GM12878 (cell line): ENCODE measurements at regions not wholly inside any gene's neighbourhood (a gene's known extent, or its start where the extent isn't known, plus 50 kb on each side); places are given as distances from the start of the nearest gene placed in this dataset.

Experiments used
- ATAC-seq: fragments of 200-7000 bp; cut with Tn5 transposase; 3 replicates; pipeline ENCODE4 v1.9.1; 2020; ENCODE audit warnings: mild to moderate bottlenecking, moderate library complexity
- BruUV-seq: library from RNA; stranded (reverse); fragments of 400-500 nt; replicated peaks from 2 replicates; lab custom pipeline; 2021; lab: Mats Ljungman, UMichigan
- CTCF ChIA-PET: fragments of 300-600 bp; sonication (Branson Sonifier 250); formaldehyde crosslinking; extraction: SDS; loops from one replicate; lab custom pipeline; 2021; ENCODE audit warnings: inconsistent platforms; lab: Yijun Ruan, JAX
- POLR2A ChIA-PET: fragments of 350-600 bp; formaldehyde crosslinking; extraction: SDS; loops from one replicate; lab custom pipeline; 2021; ENCODE audit warnings: inconsistent platforms; lab: Charles Lee
- RAD21 ChIA-PET: fragments of 300-600 bp; sonication (Branson Sonifier 250); formaldehyde crosslinking; loops from one replicate; lab custom pipeline; 2023; ENCODE audit warnings: antibody characterized with exemption; ENCODE audit not compliant: unreplicated experiment; lab: Charles Lee
- SMC1A ChIA-PET: fragments of 300-600 bp; sonication (Branson Sonifier 250); formaldehyde crosslinking; loops from one replicate; lab custom pipeline; 2023; ENCODE audit not compliant: unreplicated experiment, uncharacterized antibody; lab: Charles Lee
- DNase-seq: peaks from one replicate; pipeline ENCODE4 v3.0.0-alpha.2; 2011; ENCODE audit warnings: low read depth, low spot score
- FAIRE-seq: peaks from 3 replicates; lab custom pipeline; 2011; peaks lifted over from hg19 to GRCh38; lab: Jason Lieb, UNC
- H2AFZ ChIP-seq: 2 replicates; pipeline ENCODE4 v1.6.0; 2011; ENCODE audit warnings: low read depth, low read length, control low read depth; ENCODE audit not compliant: control insufficient read depth
- H3K27ac ChIP-seq: 2 replicates; pipeline ENCODE4 v1.5.1; 2011; ENCODE audit warnings: control low read depth; ENCODE audit not compliant: control insufficient read depth, insufficient read depth
- H3K27me3 ChIP-seq, 2 experiments: replicated peaks in 1 of 2; 2 replicates each; pipeline versions ENCODE4 v1.6.0 to v1.6.1; 2011; ENCODE audit warnings: low read length in 1 of 2; ENCODE audit not compliant: control insufficient read depth in 2 of 2, insufficient read depth in 2 of 2
- H3K36me3 ChIP-seq, 2 experiments: 2 replicates each; pipeline ENCODE4 v1.5.1; 2011; ENCODE audit warnings: low read length in 1 of 2; ENCODE audit not compliant: control insufficient read depth in 2 of 2, insufficient read depth in 2 of 2
- H3K4me1 ChIP-seq: 2 replicates; pipeline ENCODE4 v1.6.1; 2011; ENCODE audit warnings: mild to moderate bottlenecking, low read length, moderate library complexity, mixed read lengths; ENCODE audit not compliant: control insufficient read depth, insufficient read depth
- H3K4me2 ChIP-seq: 2 replicates; pipeline ENCODE4 v1.6.0; 2011; ENCODE audit warnings: control low read depth; ENCODE audit not compliant: control insufficient read depth, insufficient read depth
- H3K4me3 ChIP-seq: fragments of 200-600 bp; sonication (generic); 2 replicates; pipeline ENCODE4 v1.5.1; 2016
- H3K79me2 ChIP-seq: 2 replicates; pipeline ENCODE4 v1.6.0; 2011; ENCODE audit warnings: low read length; ENCODE audit not compliant: control insufficient read depth, insufficient read depth
- H3K9ac ChIP-seq: 2 replicates; pipeline ENCODE4 v1.8.0; 2011; ENCODE audit warnings: low read length, control low read depth, mixed read lengths; ENCODE audit not compliant: control insufficient read depth, insufficient read depth
- H3K9me3 ChIP-seq: replicated peaks from 3 replicates; pipeline ENCODE4 v1.5.1; 2011; ENCODE audit warnings: mild to moderate bottlenecking, low read length; ENCODE audit not compliant: control insufficient read depth, insufficient read depth
- H4K20me1 ChIP-seq: 2 replicates; pipeline ENCODE4 v1.6.0; 2011; ENCODE audit not compliant: control insufficient read depth, insufficient read depth
- ASH2L ChIP-seq: fragments of 300-600, 200-600 bp; sonication (generic); IDR thresholded peaks from 2 replicates; pipeline ENCODE4 v1.6.1; 2017; ENCODE audit warnings: low read depth, mild to moderate bottlenecking, borderline replicate concordance
- BHLHE40 ChIP-seq, 2 experiments: fragments of 450-650 bp in 1 of 2; IDR thresholded peaks; 2 replicates each; pipeline ENCODE4 v1.6.1; 2011 to 2017; ENCODE audit warnings: low read depth in 2 of 2, borderline replicate concordance in 1 of 2, improper control_type of control experiment in 1 of 2, low read length in 1 of 2, mild to moderate bottlenecking in 1 of 2
- FOS ChIP-seq: IDR thresholded peaks from 3 replicates; pipeline ENCODE4 v1.6.1; 2011; ENCODE audit warnings: borderline replicate concordance; ENCODE audit not compliant: insufficient read length; ENCODE audit errors: extremely low read depth
- RAD21 ChIP-seq: IDR thresholded peaks from 2 replicates; pipeline ENCODE4 v1.6.1; 2011; ENCODE audit warnings: mild to moderate bottlenecking, low read depth, low read length, moderate library complexity; ENCODE audit not compliant: insufficient read depth
- RAD51 ChIP-seq: fragments of 450-650 bp; IDR thresholded peaks from 2 replicates; pipeline ENCODE4 v1.6.1; 2016; ENCODE audit warnings: moderate library complexity, mild to moderate bottlenecking, inconsistent platforms
- RB1 ChIP-seq: fragments of 450-650 bp; formaldehyde crosslinking; IDR thresholded peaks from 2 replicates; pipeline ENCODE4 v1.6.1; 2017; ENCODE audit warnings: mild to moderate bottlenecking, borderline replicate concordance
- RUNX3 ChIP-seq: IDR thresholded peaks from 2 replicates; pipeline ENCODE4 v1.6.1; 2012; ENCODE audit warnings: low read length, inconsistent platforms
- SMC3 ChIP-seq: IDR thresholded peaks from 2 replicates; pipeline ENCODE4 v1.6.1; 2011; ENCODE audit warnings: low read length, improper control_type of control experiment, borderline replicate concordance
- ZNF384 ChIP-seq: IDR thresholded peaks from 2 replicates; pipeline ENCODE4 v1.6.1; 2012; ENCODE audit warnings: low read depth, mild to moderate bottlenecking, low read length, improper control_type of control experiment, borderline replicate concordance
- WGBS: methylation state at CpG from one replicate; pipeline ENCODE4 v1.1.6; 2016; ENCODE audit warnings: low lambda C conversion rate; ENCODE audit not compliant: insufficient replicate concordance, insufficient coverage; ENCODE audit errors: missing lambda C conversion rate; 5-methylcytosine and 5-hydroxymethylcytosine counted together
- in situ Hi-C: fragments of 300-500 bp; cut with MboI; formaldehyde crosslinking; loops from 9 replicates; pipeline ENCODE4 v1.14.3; 2018; ENCODE audit warnings: mixed read lengths
- intact Hi-C: fragments of 100-400 bp; cut with micrococcal nuclease; formaldehyde crosslinking; loops from one replicate; pipeline ENCODE4 v1.14.2; 2022; ENCODE audit not compliant: unreplicated experiment
- TF ChIP-seq, protein P1 (sequence below): IDR thresholded peaks from 2 replicates; pipeline ENCODE4 v1.6.1; 2011; ENCODE audit warnings: borderline replicate concordance, low read depth, mild to moderate bottlenecking, moderate library complexity, mixed read lengths, low read length; ENCODE audit not compliant: insufficient read depth; ENCODE audit errors: extremely low read length
- TF ChIP-seq, protein P2 (sequence below): fragments of 450-650 bp; IDR thresholded peaks from 2 replicates; pipeline ENCODE4 v1.6.1; 2017; ENCODE audit warnings: mild to moderate bottlenecking, low read depth, inconsistent platforms; ENCODE audit not compliant: poor library complexity, severe bottlenecking
- TF ChIP-seq, protein P3 (sequence below): IDR thresholded peaks from 2 replicates; pipeline ENCODE4 v1.6.1; 2012; ENCODE audit warnings: low read length, inconsistent platforms
- TF ChIP-seq, protein P4 (sequence below), 3 experiments: IDR thresholded peaks in 2 of 3; conservative IDR thresholded peaks in 1 of 3; 2 replicates each; pipeline ENCODE4 v1.5.1; 2011; ENCODE audit warnings: low read depth in 3 of 3, low read length in 3 of 3, mild to moderate bottlenecking in 3 of 3, control low read depth in 2 of 3, moderate library complexity in 2 of 3, inconsistent platforms in 1 of 3, mixed read lengths in 1 of 3; ENCODE audit not compliant: control insufficient read depth in 2 of 3, insufficient read depth in 1 of 3; ENCODE audit errors: extremely low read depth in 1 of 3

DNA sequence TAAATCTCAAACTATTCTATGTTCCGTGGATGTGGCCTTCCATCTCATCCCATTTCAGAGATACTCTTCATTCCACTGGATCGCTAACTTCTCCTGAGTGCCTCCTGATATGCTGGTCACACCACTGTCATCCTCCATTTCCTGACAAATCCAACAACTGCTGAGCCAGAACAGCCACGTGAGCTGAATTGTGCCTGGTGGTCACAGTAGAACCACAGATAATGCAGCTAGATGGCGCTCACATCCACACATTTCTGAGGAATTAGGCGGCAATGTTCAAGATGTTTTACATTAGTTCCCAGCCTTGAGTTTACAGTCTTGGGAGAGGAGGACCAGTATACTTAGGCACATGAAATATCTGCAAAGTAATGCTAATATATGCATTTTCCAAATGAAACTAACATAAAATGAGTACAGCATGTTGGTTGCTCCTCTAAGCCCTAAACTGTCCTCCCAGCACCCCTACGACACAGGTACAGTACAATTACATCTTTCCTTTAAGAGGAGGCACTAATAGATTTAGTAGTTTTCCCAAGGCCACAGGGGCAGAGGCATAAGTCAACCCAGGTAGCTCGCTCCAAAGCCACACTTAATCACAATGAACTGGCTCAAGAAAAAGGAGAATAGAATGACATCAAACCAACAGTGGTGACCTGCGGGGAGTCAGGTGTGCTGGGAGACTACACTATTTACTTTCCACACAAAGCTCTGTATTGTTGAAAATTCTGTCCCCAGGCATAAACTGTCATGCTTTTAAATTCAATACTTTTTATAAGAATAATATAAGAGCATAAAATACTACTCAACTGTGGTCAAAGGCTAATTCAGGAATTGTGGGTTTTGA, 134.2 kb downstream of the CHIC2 start:
- Histone ChIP-seq H3K36me3 (no peaks in the 10 kb centered on the region), H4K20me1 (no peaks in the 10 kb centered on the region), H3K9me3 (no peaks in the 10 kb centered on the region), H2AFZ (no peak overlapping the region), H3K79me2 (no peaks in the 10 kb centered on the region), H3K4me3 (no peak overlapping the region), H3K9ac (no peak overlapping the region), H3K27me3 (no peaks in the 10 kb centered on the region; a peak in 1 of 4 replicates), H3K27ac (no peak overlapping the region), H3K4me2 (no peak overlapping the region), H3K4me1 (no peaks in the 10 kb centered on the region)
- FAIRE-seq = peak; percentile 98
- ChIA-PET CTCF (interaction anchor here (0.5 to 9.6 kb wide), 27 partner anchors 9 to 735 kb away, joined by 3 to 130 read pairs (median 4); no protein-coding TSS in a partner anchor), SMC1A (interaction anchor here (0.6 to 6.9 kb wide), 17 partner anchors 8 to 1554 kb away, joined by 3 to 63 read pairs (median 4); no protein-coding TSS in a partner anchor), RAD21 (interaction anchor here (0.7 to 3.2 kb wide), 12 partner anchors 10 to 549 kb away, joined by 3 to 29 read pairs (median 4); no protein-coding TSS in a partner anchor), POLR2A (no interaction called here)
- peak; percentile 13 for DNase-seq
- peak; percentile 80 to 83 for TF ChIP-seq BHLHE40 (IDR thresholded peaks at IDR 0.05; ENCODE audit: borderline replicate concordance in 1 of 2, low read depth in 2 of 2, low read length in 1 of 2)
- TF ChIP-seq FOS = no peak
- peak; percentile 91 for TF ChIP-seq RAD21
- TF ChIP-seq RUNX3 = peak; percentile 50
- TF ChIP-seq, protein P1, sequence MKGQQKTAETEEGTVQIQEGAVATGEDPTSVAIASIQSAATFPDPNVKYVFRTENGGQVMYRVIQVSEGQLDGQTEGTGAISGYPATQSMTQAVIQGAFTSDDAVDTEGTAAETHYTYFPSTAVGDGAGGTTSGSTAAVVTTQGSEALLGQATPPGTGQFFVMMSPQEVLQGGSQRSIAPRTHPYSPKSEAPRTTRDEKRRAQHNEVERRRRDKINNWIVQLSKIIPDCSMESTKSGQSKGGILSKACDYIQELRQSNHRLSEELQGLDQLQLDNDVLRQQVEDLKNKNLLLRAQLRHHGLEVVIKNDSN = peak; percentile 46
- TF ChIP-seq RB1 = peak; percentile 61; the same call in 1 of the 2 replicates
- TF ChIP-seq ASH2L = no peak
- TF ChIP-seq, protein P2, sequence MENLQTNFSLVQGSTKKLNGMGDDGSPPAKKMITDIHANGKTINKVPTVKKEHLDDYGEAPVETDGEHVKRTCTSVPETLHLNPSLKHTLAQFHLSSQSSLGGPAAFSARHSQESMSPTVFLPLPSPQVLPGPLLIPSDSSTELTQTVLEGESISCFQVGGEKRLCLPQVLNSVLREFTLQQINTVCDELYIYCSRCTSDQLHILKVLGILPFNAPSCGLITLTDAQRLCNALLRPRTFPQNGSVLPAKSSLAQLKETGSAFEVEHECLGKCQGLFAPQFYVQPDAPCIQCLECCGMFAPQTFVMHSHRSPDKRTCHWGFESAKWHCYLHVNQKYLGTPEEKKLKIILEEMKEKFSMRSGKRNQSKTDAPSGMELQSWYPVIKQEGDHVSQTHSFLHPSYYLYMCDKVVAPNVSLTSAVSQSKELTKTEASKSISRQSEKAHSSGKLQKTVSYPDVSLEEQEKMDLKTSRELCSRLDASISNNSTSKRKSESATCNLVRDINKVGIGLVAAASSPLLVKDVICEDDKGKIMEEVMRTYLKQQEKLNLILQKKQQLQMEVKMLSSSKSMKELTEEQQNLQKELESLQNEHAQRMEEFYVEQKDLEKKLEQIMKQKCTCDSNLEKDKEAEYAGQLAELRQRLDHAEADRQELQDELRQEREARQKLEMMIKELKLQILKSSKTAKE = no peak
- TF ChIP-seq, protein P3, sequence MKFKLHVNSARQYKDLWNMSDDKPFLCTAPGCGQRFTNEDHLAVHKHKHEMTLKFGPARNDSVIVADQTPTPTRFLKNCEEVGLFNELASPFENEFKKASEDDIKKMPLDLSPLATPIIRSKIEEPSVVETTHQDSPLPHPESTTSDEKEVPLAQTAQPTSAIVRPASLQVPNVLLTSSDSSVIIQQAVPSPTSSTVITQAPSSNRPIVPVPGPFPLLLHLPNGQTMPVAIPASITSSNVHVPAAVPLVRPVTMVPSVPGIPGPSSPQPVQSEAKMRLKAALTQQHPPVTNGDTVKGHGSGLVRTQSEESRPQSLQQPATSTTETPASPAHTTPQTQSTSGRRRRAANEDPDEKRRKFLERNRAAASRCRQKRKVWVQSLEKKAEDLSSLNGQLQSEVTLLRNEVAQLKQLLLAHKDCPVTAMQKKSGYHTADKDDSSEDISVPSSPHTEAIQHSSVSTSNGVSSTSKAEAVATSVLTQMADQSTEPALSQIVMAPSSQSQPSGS = no peak
- peak; percentile 44; the same call in 1 of the 2 replicates for TF ChIP-seq RAD51
- TF ChIP-seq SMC3 = peak; percentile 88
- TF ChIP-seq, protein P4, sequence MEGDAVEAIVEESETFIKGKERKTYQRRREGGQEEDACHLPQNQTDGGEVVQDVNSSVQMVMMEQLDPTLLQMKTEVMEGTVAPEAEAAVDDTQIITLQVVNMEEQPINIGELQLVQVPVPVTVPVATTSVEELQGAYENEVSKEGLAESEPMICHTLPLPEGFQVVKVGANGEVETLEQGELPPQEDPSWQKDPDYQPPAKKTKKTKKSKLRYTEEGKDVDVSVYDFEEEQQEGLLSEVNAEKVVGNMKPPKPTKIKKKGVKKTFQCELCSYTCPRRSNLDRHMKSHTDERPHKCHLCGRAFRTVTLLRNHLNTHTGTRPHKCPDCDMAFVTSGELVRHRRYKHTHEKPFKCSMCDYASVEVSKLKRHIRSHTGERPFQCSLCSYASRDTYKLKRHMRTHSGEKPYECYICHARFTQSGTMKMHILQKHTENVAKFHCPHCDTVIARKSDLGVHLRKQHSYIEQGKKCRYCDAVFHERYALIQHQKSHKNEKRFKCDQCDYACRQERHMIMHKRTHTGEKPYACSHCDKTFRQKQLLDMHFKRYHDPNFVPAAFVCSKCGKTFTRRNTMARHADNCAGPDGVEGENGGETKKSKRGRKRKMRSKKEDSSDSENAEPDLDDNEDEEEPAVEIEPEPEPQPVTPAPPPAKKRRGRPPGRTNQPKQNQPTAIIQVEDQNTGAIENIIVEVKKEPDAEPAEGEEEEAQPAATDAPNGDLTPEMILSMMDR (IDR thresholded peaks at IDR 0.05 in 2 of 3, conservative IDR thresholded peaks at IDR 0.05 in 1 of 3; ENCODE audit: control insufficient read depth in 2 of 3, extremely low read depth in 1 of 3, insufficient read depth in 1 of 3, low read depth in 3 of 3, low read length in 3 of 3) = peak; percentile 63 to 78 (median 65)
- no peak for TF ChIP-seq ZNF384
- peak; percentile 87 for ATAC-seq
- no TSS peak for BruUV-seq
- in situ Hi-C loops (loop anchor here (5.0 to 10.0 kb wide), 2 partner anchors 297 to 735 kb away; partner anchors contain the start of gene PDGFRA), intact Hi-C loops (loop anchor here (1.0 kb wide), 1 partner anchor 288 kb away; no protein-coding TSS in a partner anchor)
- 37% methylated on average over 8 of the region's 8 CpGs for WGBS
